GM13977 (cell line): ENCODE measurements at regions not wholly inside any gene's neighbourhood (a gene's known extent, or its start where the extent isn't known, plus 50 kb on each side); places are given as distances from the start of the nearest gene placed in this dataset.

Experiments used
- DNase-seq: peaks from one replicate; pipeline ENCODE4 v3.0.0; 2012; ENCODE audit warnings: low spot score
- CTCF ChIP-seq: IDR thresholded peaks from 2 replicates; pipeline ENCODE4 v1.5.1; 2012; ENCODE audit warnings: mild to moderate bottlenecking, control low read depth; ENCODE audit not compliant: insufficient read depth; ENCODE audit errors: extremely low read depth, missing control alignments
- in situ Hi-C: fragments of 300-500 bp; cut with MboI; formaldehyde crosslinking; loops from one replicate; pipeline ENCODE4 v1.12.0; 2022; ENCODE audit warnings: low sequenced_read_pairs, low pct_unique_long_range_greater_than_20kb, mixed read lengths, inconsistent platforms; ENCODE audit not compliant: unreplicated experiment

- no peak for TF ChIP-seq CTCF
- DNase-seq, result no peak
- in situ Hi-C loops, result no loop called here
Observed at GRCh38 chr1:87191646-87192045, 137.0 kb upstream of the LMO4 start.

GRCh38 chr1:87194271-87194774, 134.4 kb upstream of the LMO4 start:
- in situ Hi-C loops, result no loop called here
- TF ChIP-seq CTCF, result no peak
- no peak for DNase-seq

- in situ Hi-C loops, result no loop called here
- TF ChIP-seq CTCF, result no peak
- no peak for DNase-seq
Observed at GRCh38 chr1:87194856-87195255, 133.8 kb upstream of the LMO4 start.

GRCh38 chr1:87196110-87196827, 132.4 kb upstream of the LMO4 start:
- in situ Hi-C loops, result no loop called here
- no peak for DNase-seq
- no peak for TF ChIP-seq CTCF

- in situ Hi-C loops, result no loop called here
- TF ChIP-seq CTCF, result no peak
- DNase-seq, result no peak
Observed at GRCh38 chr1:87197156-87197555, 131.5 kb upstream of the LMO4 start.

- no peak for DNase-seq
- TF ChIP-seq CTCF, result no peak
- in situ Hi-C loops, result no loop called here
Observed at GRCh38 chr1:87197641-87198040, 131.0 kb upstream of the LMO4 start.
